Body of pancreas (tissue), 4 donors: ENCODE measurements at regions not wholly inside any gene's neighbourhood (a gene's known extent, or its start where the extent isn't known, plus 50 kb on each side); places are given as distances from the start of the nearest gene placed in this dataset.
"Not testable (repeated sequence)": the region's sequence is repeated elsewhere in the genome, so short reads cannot be mapped to it uniquely, and the experiment has no call there.

ENCODE experiments used
- ATAC-seq: fragments of 150-250 bp; one replicate; pipeline ENCODE4 v1.9.1; 2016
- DNase-seq, 4 donors: peaks; one replicate each; pipeline ENCODE4 v3.0.0-alpha.2; 2019
- H3K27ac ChIP-seq, 4 donors: fragments of 200-600 bp; sonication (generic); 1 replicate in 3 of 4; 2 replicates in 1 of 4; pipeline versions ENCODE4 v1.5.1 to v1.6.1; 2016 to 2019; ENCODE audit warnings: mild to moderate bottlenecking in 1 of 4, mixed read lengths in 1 of 4, moderate library complexity in 1 of 4
- H3K27me3 ChIP-seq, 2 donors: fragments of 200-600 bp; sonication (generic); one replicate each; pipeline ENCODE4 v1.6.0; 2016; ENCODE audit warnings: mild to moderate bottlenecking in 1 of 2
- H3K36me3 ChIP-seq, 2 donors: fragments of 200-600 bp; sonication (generic); replicated peaks in 1 of 2; 2 replicates each; pipeline ENCODE4 v1.5.1; 2016; ENCODE audit warnings: low read depth in 2 of 2; ENCODE audit not compliant: insufficient read depth in 1 of 2
- H3K4me1 ChIP-seq: fragments of 200-600 bp; sonication (generic); one replicate; pipeline ENCODE4 v1.6.0; 2016
- H3K4me3 ChIP-seq, 2 donors: fragments of 200-600 bp; sonication (generic); 1 replicate in 1 of 2; 2 replicates in 1 of 2; pipeline ENCODE4 v1.5.1; 2016 to 2019
- H3K9me3 ChIP-seq, 3 donors: fragments of 200-600 bp; sonication (generic); 1 replicate in 2 of 3; 2 replicates in 1 of 3; pipeline ENCODE4 v1.5.1; 2016
- POLR2A ChIP-seq, 3 donors: fragments of 450-650 bp; IDR thresholded peaks; one replicate each; pipeline ENCODE4 v1.6.1; 2016; ENCODE audit warnings: antibody characterized with exemption in 3 of 3, mild to moderate bottlenecking in 2 of 3
- WGBS, 2 donors: methylation state at CpG; one replicate each; pipeline ENCODE4 v1.1.5; 2017; 5-methylcytosine and 5-hydroxymethylcytosine counted together
- intact Hi-C: fragments of 100-400 bp; cut with DNase I; formaldehyde crosslinking; loops from one replicate; pipeline ENCODE4 v1.15.1; 2023
- TF ChIP-seq, protein P1 (sequence below), 7 experiments: fragments of 450-650 bp in 4 of 7; fragments of 200-600 bp in 3 of 7; sonication (generic) in 3 of 7; IDR thresholded peaks; one replicate each; pipeline ENCODE4 v1.5.1; 2016 to 2019; ENCODE audit warnings: antibody characterized with exemption in 7 of 7

DNA sequence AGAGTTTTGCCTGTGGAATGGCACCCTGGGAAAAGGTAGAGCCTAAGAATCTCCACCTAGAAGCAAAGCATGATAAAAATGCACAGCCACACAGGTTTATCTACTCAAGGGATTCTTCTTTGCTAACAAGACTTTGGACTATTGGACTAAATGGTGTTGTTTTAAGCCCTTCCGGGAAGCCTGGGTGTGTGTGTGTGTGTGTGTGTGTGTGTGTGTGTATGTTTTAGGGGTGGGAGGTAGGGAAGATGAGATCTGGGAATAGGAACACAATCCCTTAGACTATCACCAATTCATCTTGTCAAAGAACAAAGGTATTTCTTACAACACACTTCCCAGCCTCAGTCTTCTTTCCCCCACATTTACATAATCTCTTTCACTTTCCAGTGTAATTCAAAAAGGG is 327.5 kb upstream of the FGF16 start:
- 25 to 50% methylated on average over 1 of the region's 1 CpG for WGBS, 2 donors

DNA sequence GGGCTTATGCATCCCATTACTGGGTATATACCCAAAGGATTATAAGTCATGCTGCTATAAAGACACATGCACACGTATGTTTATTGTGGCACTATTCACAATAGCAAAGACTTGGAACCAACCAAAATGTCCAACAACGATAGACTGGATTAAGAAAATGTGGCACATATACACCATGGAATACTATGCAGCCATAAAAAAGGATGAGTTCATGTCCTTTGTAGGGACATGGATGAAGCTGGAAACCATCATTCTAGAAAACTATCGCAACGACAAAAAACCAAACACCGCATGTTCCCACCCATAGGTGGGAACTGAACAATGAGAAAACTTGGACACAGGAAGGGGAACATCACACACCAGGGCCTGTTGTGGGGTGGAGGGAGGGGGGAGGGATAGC is 323.3 kb upstream of the FGF16 start:
- intact Hi-C loops, H3K36me3 ChIP-seq, H3K4me3 ChIP-seq, H3K4me1 ChIP-seq, DNase-seq, H3K27me3 ChIP-seq, H3K9me3 ChIP-seq, ATAC-seq, H3K27ac ChIP-seq: not testable (repeated sequence)
- 85 to 87% methylated on average over 4 to 5 of the region's 5 CpGs for WGBS, 2 donors

More for the DNA sequence above, 327.5 kb upstream of the FGF16 start:
- ATAC-seq (no peak), DNase-seq (no peak)
- Histone ChIP-seq H3K27ac (no peak overlapping the region), H3K4me3 (no peak overlapping the region), H3K36me3 (no peaks in the 10 kb centered on the region), H3K27me3 (no peaks in the 10 kb centered on the region), H3K4me1 (no peaks in the 10 kb centered on the region), H3K9me3 (no peaks in the 10 kb centered on the region)
- intact Hi-C loops, result no loop called here
- TF ChIP-seq, protein P1, sequence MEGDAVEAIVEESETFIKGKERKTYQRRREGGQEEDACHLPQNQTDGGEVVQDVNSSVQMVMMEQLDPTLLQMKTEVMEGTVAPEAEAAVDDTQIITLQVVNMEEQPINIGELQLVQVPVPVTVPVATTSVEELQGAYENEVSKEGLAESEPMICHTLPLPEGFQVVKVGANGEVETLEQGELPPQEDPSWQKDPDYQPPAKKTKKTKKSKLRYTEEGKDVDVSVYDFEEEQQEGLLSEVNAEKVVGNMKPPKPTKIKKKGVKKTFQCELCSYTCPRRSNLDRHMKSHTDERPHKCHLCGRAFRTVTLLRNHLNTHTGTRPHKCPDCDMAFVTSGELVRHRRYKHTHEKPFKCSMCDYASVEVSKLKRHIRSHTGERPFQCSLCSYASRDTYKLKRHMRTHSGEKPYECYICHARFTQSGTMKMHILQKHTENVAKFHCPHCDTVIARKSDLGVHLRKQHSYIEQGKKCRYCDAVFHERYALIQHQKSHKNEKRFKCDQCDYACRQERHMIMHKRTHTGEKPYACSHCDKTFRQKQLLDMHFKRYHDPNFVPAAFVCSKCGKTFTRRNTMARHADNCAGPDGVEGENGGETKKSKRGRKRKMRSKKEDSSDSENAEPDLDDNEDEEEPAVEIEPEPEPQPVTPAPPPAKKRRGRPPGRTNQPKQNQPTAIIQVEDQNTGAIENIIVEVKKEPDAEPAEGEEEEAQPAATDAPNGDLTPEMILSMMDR (IDR thresholded peaks at IDR 0.05), result no peak
- no peak for TF ChIP-seq POLR2A (IDR thresholded peaks at IDR 0.05)

DNA sequence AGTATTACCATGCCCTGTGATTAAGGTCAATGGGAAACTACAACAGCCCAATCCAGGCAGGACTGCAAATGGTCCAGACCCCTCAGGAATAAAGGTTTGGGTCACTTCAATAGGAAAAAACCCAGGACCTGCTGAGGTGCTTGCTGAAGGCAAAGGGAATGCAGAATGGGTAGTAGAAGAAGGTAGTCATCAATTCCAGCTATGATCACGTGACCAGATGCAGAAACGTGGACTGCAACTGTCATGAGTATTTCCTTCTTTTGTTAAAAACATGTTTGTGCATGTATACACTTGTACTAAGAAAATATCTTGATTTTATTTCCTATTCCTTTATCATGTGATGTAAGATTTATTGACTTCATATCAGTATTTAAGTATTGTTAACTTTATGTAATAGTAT is 319.6 kb upstream of the FGF16 start:
- DNase-seq, H3K27me3 ChIP-seq, H3K27ac ChIP-seq, H3K4me1 ChIP-seq, intact Hi-C loops, H3K9me3 ChIP-seq, ATAC-seq, H3K4me3 ChIP-seq, H3K36me3 ChIP-seq: not testable (repeated sequence)
- 30 to 58% methylated on average over 2 of the region's 2 CpGs for WGBS, 2 donors

DNA sequence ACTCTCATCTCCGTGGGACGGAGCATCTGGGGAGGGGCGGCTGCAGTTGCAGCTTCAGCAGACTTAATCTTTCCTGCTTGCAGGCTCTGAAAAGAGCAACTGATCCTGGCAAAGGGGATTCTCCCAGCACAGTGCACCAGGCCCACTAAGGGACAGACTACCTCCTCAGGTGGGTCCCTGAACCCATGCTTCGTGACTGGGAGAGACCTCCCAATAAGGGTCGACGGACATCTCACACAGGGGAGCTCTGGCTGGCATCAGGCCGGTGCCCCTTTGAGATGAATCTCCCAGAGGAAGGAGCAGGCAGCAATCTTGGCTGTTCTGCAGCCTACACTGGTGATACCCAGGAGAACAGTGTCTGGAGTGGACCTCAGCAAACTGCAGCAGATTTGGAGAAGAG is 303.3 kb upstream of the FGF16 start:
- intact Hi-C loops, result no loop called here
- ATAC-seq (no peak), DNase-seq (no peak)
- TF ChIP-seq, protein P1 (IDR thresholded peaks at IDR 0.05), result no peak
- TF ChIP-seq POLR2A (IDR thresholded peaks at IDR 0.05), result no peak
- no peak overlapping the region for H3K4me3 ChIP-seq
- H3K27ac ChIP-seq, result no peak overlapping the region
- H3K9me3 ChIP-seq, result no peaks in the 10 kb centered on the region
- no peaks in the 10 kb centered on the region for H3K4me1 ChIP-seq
- WGBS, 2 donors, result 53 to 94% methylated on average over 3 to 7 of the region's 7 CpGs
- H3K27me3 ChIP-seq, result no peaks in the 10 kb centered on the region
- H3K36me3 ChIP-seq, result no peaks in the 10 kb centered on the region

DNA sequence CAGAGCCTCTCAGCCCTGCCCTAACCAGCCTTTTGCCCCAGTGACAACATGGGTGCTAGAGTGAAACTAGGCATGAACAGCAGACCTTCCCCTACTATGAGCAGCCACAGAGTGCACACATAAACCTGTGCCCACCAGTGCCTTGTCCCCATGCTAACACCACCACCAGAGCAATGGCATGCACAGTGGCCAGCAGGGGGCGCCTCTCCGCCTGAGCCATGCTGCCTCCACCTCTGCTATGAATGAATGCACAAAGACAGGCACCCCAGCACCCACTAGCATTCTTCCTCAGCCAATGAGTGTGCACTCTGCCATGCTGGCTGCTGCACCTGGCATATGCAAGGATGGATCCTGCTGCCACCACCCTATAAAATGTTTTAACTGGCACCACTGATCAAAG is 286.9 kb upstream of the FGF16 start:
- H3K9me3 ChIP-seq, result no peaks in the 10 kb centered on the region
- no peak overlapping the region for H3K4me3 ChIP-seq
- intact Hi-C loops, result no loop called here
- ATAC-seq (no peak), DNase-seq (no peak)
- WGBS, 2 donors, result no CpG with 5 or more reads among the region's 2 CpGs
- no peak overlapping the region for H3K27ac ChIP-seq
- no peaks in the 10 kb centered on the region for H3K36me3 ChIP-seq
- no peak for TF ChIP-seq POLR2A (IDR thresholded peaks at IDR 0.05)
- TF ChIP-seq, protein P1 (IDR thresholded peaks at IDR 0.05), result no peak
- H3K4me1 ChIP-seq, result no peaks in the 10 kb centered on the region
- H3K27me3 ChIP-seq, result no peaks in the 10 kb centered on the region

DNA sequence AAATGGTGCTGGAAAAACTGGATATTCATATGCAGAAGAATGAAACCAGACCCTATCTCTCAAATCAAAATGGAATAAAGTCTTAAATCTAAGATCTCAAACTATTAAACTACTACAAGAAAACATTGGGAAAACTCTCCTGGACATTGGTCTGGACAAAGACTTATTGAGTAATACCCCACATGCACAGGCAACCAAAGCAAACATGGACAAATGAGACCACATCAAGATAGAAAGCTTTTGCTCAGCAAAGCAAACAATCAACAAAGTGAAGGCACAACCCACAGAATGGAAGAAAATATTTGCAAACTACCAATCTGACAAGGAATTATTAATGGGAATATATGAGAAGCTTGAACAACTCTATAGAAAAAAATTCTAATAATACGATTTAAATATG is 284.4 kb upstream of the FGF16 start:
- H3K4me1 ChIP-seq, result no peaks in the 10 kb centered on the region
- intact Hi-C loops, result no loop called here
- no peak for ATAC-seq
- no peak for DNase-seq
- H3K27me3 ChIP-seq, result no peaks in the 10 kb centered on the region
- H3K4me3 ChIP-seq, result no peak overlapping the region
- no peaks in the 10 kb centered on the region for H3K36me3 ChIP-seq
- WGBS, 2 donors, result 67 to 77% methylated on average over 1 of the region's 1 CpG
- H3K27ac ChIP-seq, result no peak overlapping the region
- H3K9me3 ChIP-seq, result no peaks in the 10 kb centered on the region
- no peak for TF ChIP-seq POLR2A (IDR thresholded peaks at IDR 0.05)
- TF ChIP-seq, protein P1 (IDR thresholded peaks at IDR 0.05), result no peak
